H1 (cell line): ENCODE measurements at regions not wholly inside any gene's neighbourhood (a gene's known extent, or its start where the extent isn't known, plus 50 kb on each side); places are given as distances from the start of the nearest gene placed in this dataset.

Experiments
- CTCF ChIP-seq, 3 experiments: IDR thresholded peaks; 1 replicate in 2 of 3; 2 replicates in 1 of 3; pipeline versions ENCODE4 v1.5.1 to v1.6.1; 2011; ENCODE audit warnings: low read length in 3 of 3, mild to moderate bottlenecking in 3 of 3, inconsistent platforms in 2 of 3, low read depth in 1 of 3, moderate library complexity in 1 of 3; ENCODE audit not compliant: insufficient read depth in 1 of 3; ENCODE audit errors: control extremely low read depth in 1 of 3
- EZH2 ChIP-seq: fragments of 200-600 bp; sonication (generic); IDR thresholded peaks from 2 replicates; pipeline ENCODE4 v1.7.1; 2012; ENCODE audit warnings: low read depth, mild to moderate bottlenecking, moderate library complexity, low read length, inconsistent platforms; ENCODE audit not compliant: severe bottlenecking
- RBBP5 ChIP-seq: IDR thresholded peaks from 2 replicates; pipeline ENCODE4 v1.7.1; 2012; ENCODE audit warnings: low read depth, mild to moderate bottlenecking, inconsistent platforms, low read length, moderate library complexity, borderline replicate concordance

- TF ChIP-seq CTCF (IDR thresholded peaks at IDR 0.05; ENCODE audit: control extremely low read depth in 1 of 3, insufficient read depth in 1 of 3, low read depth in 1 of 3, low read length in 3 of 3) (no peak), EZH2 (no peak), RBBP5 (no peak)
Measured at GRCh38 chr21:14870853-14871149, 194.0 kb downstream of the NRIP1 start.
